OCI-LY7 (cell line): ENCODE measurements at regions not wholly inside any gene's neighbourhood (a gene's known extent, or its start where the extent isn't known, plus 50 kb on each side); places are given as distances from the start of the nearest gene placed in this dataset.

ENCODE experiments used
- EZH2phosphoT487 ChIP-seq: fragments of 200-600 bp; sonication (generic); IDR thresholded peaks from 2 replicates; pipeline ENCODE4 v1.6.1; 2018; ENCODE audit warnings: low read depth, borderline replicate concordance, mild to moderate bottlenecking, mixed run types, antibody characterized with exemption, low read length, moderate library complexity, mixed read lengths
- TF ChIP-seq, protein P1 (sequence below): fragments of 200-600 bp; sonication (generic); conservative IDR thresholded peaks from 2 replicates; pipeline ENCODE4 v1.5.1; 2014; ENCODE audit warnings: mild to moderate bottlenecking, antibody characterized with exemption, low read length, moderate library complexity, mixed read lengths

- TF ChIP-seq, protein P1, sequence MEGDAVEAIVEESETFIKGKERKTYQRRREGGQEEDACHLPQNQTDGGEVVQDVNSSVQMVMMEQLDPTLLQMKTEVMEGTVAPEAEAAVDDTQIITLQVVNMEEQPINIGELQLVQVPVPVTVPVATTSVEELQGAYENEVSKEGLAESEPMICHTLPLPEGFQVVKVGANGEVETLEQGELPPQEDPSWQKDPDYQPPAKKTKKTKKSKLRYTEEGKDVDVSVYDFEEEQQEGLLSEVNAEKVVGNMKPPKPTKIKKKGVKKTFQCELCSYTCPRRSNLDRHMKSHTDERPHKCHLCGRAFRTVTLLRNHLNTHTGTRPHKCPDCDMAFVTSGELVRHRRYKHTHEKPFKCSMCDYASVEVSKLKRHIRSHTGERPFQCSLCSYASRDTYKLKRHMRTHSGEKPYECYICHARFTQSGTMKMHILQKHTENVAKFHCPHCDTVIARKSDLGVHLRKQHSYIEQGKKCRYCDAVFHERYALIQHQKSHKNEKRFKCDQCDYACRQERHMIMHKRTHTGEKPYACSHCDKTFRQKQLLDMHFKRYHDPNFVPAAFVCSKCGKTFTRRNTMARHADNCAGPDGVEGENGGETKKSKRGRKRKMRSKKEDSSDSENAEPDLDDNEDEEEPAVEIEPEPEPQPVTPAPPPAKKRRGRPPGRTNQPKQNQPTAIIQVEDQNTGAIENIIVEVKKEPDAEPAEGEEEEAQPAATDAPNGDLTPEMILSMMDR = no peak
- no peak for TF ChIP-seq EZH2phosphoT487
Observed at GRCh38 chrX:28205905-28206304, 224.7 kb upstream of the DCAF8L1 start.
